ENCODE measurements at regions not wholly inside any gene's neighbourhood (a gene's known extent, or its start where the extent isn't known, plus 50 kb on each side); places are given as distances from the start of the nearest gene placed in this dataset.

GRCh38 chr10:117442944-117443685 is 67.9 kb upstream of the PDZD8 start (continued):
- TF ChIP-seq TFAP4 (IDR thresholded peaks at IDR 0.05; ENCODE audit: borderline replicate concordance, low read depth) (no peak), ZMYM4 (CRISPR knock-in tag; IDR thresholded peaks at IDR 0.05) (peak; percentile 73), ETV6 (CRISPR knock-in tag; conservative IDR thresholded peaks at IDR 0.05) (no peak), ZNF556 (CRISPR knock-in tag; IDR thresholded peaks at IDR 0.05; ENCODE audit: borderline replicate concordance) (no peak), YEATS2 (CRISPR knock-in tag; IDR thresholded peaks at IDR 0.05; ENCODE audit: borderline replicate concordance) (no peak), FOXO1 (CRISPR knock-in tag; IDR thresholded peaks at IDR 0.05) (no peak), PAX8 (CRISPR knock-in tag; IDR thresholded peaks at IDR 0.05; ENCODE audit: borderline replicate concordance) (no peak), MAFK (conservative IDR thresholded peaks at IDR 0.05 in 1 of 2, IDR thresholded peaks at IDR 0.05 in 1 of 2; ENCODE audit: low read length in 2 of 2) (0 out of 4 replicates have a peak, but pooled peaks of 1 of the 2 experiments have one; percentile 15), ZNF251 (CRISPR knock-in tag; IDR thresholded peaks at IDR 0.05) (no peak), SALL1 (CRISPR knock-in tag; IDR thresholded peaks at IDR 0.05) (peak; percentile 57; the same call in 1 of the 2 replicates), KDM2A (CRISPR knock-in tag; IDR thresholded peaks at IDR 0.05; ENCODE audit: borderline replicate concordance, low read depth) (peak; percentile 33; the same call in 1 of the 2 replicates), IRX3 (CRISPR knock-in tag; IDR thresholded peaks at IDR 0.05; ENCODE audit: borderline replicate concordance, low read depth) (no peak), RARA (CRISPR knock-in tag; IDR thresholded peaks at IDR 0.05) (no peak), KAT8 (CRISPR knock-in tag; IDR thresholded peaks at IDR 0.05) (no peak), SAFB2 (CRISPR knock-in tag; IDR thresholded peaks at IDR 0.05; ENCODE audit: borderline replicate concordance, low read depth) (no peak), ZNF549 (CRISPR knock-in tag; IDR thresholded peaks at IDR 0.05) (no peak), ZFP82 (CRISPR knock-in tag; IDR thresholded peaks at IDR 0.05; ENCODE audit: borderline replicate concordance) (no peak), ONECUT2 (CRISPR knock-in tag; IDR thresholded peaks at IDR 0.05) (no peak), NCOA1 (CRISPR knock-in tag; IDR thresholded peaks at IDR 0.05) (no peak), ZNF619 (CRISPR knock-in tag; IDR thresholded peaks at IDR 0.05) (no peak), ZNF331 (CRISPR knock-in tag; IDR thresholded peaks at IDR 0.05) (no peak), SIN3B (IDR thresholded peaks at IDR 0.05; ENCODE audit: low read length) (no peak), SP1 (IDR thresholded peaks at IDR 0.05) (no peak), SP1 (CRISPR knock-in tag; IDR thresholded peaks at IDR 0.05) (no peak), GMEB2 (CRISPR knock-in tag; IDR thresholded peaks at IDR 0.05; ENCODE audit: low read depth) (no peak), WIZ (CRISPR knock-in tag; IDR thresholded peaks at IDR 0.05) (0 out of 2 replicates have a peak, but pooled peaks have one; percentile 48), ZNF678 (CRISPR knock-in tag; IDR thresholded peaks at IDR 0.05) (no peak), FIP1L1 (IDR thresholded peaks at IDR 0.05; ENCODE audit: borderline replicate concordance, insufficient read depth, low read depth, low read length) (no peak), SNRNP70 (IDR thresholded peaks at IDR 0.05; ENCODE audit: low read depth, low read length) (no peak), ZNF558 (CRISPR knock-in tag; IDR thresholded peaks at IDR 0.05; ENCODE audit: borderline replicate concordance) (no peak), CBFB (CRISPR knock-in tag; IDR thresholded peaks at IDR 0.05) (no peak)
- TF ChIP-seq, protein P1, sequence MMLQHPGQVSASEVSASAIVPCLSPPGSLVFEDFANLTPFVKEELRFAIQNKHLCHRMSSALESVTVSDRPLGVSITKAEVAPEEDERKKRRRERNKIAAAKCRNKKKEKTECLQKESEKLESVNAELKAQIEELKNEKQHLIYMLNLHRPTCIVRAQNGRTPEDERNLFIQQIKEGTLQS (CRISPR knock-in tag; IDR thresholded peaks at IDR 0.05): no peak

Data from HepG2 (cell line).